A549 (cell line): ENCODE measurements at regions not wholly inside any gene's neighbourhood (a gene's known extent, or its start where the extent isn't known, plus 50 kb on each side); places are given as distances from the start of the nearest gene placed in this dataset.

Source experiments
- EP300 ChIP-seq, 2 experiments: fragments of >200 bp; sonication (Bioruptor Twin); formaldehyde crosslinking; IDR thresholded peaks; 2 replicates in 1 of 2; 3 replicates in 1 of 2; pipeline ENCODE4 v1.6.1; 2016 to 2017
- HEYL ChIP-seq: fragments of 250-450 bp; sonication (Bioruptor Pico); IDR thresholded peaks from 2 replicates; pipeline ENCODE4 v1.8.0; 2021; ENCODE audit warnings: mild to moderate bottlenecking, moderate library complexity
- KDM1A ChIP-seq: fragments of 200-600 bp; sonication (generic); IDR thresholded peaks from 2 replicates; pipeline ENCODE4 v1.6.1; 2016; ENCODE audit warnings: low read depth, mild to moderate bottlenecking
- MAZ ChIP-seq: fragments of 150-350 bp; IDR thresholded peaks from 2 replicates; pipeline ENCODE4 v1.6.1; 2014; ENCODE audit warnings: antibody characterized with exemption, low read depth, low read length, borderline replicate concordance
- POLR2A ChIP-seq: IDR thresholded peaks from 2 replicates; pipeline ENCODE4 v1.6.1; 2012; ENCODE audit warnings: mild to moderate bottlenecking, low read length
- ZFP36 ChIP-seq: fragments of 450-650 bp; IDR thresholded peaks from 2 replicates; pipeline ENCODE4 v1.6.1; 2014; ENCODE audit warnings: borderline replicate concordance; ENCODE audit not compliant: partially characterized antibody
- ZNF302 ChIP-seq: fragments of 250-450 bp; sonication (Bioruptor Pico); IDR thresholded peaks from 2 replicates; pipeline ENCODE4 v1.9.0; 2021; ENCODE audit warnings: inconsistent platforms, mild to moderate bottlenecking, moderate library complexity
- TF ChIP-seq, protein P1 (sequence below): fragments of >200 bp; sonication (Bioruptor Twin); formaldehyde crosslinking; IDR thresholded peaks from 3 replicates; pipeline ENCODE4 v1.5.1; 2016
- TF ChIP-seq, protein P2 (sequence below): IDR thresholded peaks from 2 replicates; pipeline ENCODE4 v1.6.1; 2012
- TF ChIP-seq, protein P3 (sequence below): IDR thresholded peaks from 2 replicates; pipeline ENCODE4 v1.6.1; 2012

GRCh38 chr16:51636920-51637769 is 486.1 kb upstream of the SALL1 start:
- TF ChIP-seq, protein P1, sequence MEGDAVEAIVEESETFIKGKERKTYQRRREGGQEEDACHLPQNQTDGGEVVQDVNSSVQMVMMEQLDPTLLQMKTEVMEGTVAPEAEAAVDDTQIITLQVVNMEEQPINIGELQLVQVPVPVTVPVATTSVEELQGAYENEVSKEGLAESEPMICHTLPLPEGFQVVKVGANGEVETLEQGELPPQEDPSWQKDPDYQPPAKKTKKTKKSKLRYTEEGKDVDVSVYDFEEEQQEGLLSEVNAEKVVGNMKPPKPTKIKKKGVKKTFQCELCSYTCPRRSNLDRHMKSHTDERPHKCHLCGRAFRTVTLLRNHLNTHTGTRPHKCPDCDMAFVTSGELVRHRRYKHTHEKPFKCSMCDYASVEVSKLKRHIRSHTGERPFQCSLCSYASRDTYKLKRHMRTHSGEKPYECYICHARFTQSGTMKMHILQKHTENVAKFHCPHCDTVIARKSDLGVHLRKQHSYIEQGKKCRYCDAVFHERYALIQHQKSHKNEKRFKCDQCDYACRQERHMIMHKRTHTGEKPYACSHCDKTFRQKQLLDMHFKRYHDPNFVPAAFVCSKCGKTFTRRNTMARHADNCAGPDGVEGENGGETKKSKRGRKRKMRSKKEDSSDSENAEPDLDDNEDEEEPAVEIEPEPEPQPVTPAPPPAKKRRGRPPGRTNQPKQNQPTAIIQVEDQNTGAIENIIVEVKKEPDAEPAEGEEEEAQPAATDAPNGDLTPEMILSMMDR = no peak
- TF ChIP-seq HEYL (CRISPR knock-in tag) = no peak
- no peak for TF ChIP-seq POLR2A
- TF ChIP-seq, protein P2, sequence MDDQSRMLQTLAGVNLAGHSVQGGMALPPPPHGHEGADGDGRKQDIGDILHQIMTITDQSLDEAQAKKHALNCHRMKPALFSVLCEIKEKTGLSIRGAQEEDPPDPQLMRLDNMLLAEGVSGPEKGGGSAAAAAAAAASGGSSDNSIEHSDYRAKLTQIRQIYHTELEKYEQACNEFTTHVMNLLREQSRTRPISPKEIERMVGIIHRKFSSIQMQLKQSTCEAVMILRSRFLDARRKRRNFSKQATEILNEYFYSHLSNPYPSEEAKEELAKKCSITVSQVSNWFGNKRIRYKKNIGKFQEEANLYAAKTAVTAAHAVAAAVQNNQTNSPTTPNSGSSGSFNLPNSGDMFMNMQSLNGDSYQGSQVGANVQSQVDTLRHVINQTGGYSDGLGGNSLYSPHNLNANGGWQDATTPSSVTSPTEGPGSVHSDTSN = no peak
- TF ChIP-seq KDM1A = no peak
- TF ChIP-seq ZNF302 (CRISPR knock-in tag) = no peak
- TF ChIP-seq, protein P3, sequence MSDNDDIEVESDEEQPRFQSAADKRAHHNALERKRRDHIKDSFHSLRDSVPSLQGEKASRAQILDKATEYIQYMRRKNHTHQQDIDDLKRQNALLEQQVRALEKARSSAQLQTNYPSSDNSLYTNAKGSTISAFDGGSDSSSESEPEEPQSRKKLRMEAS = no peak
- TF ChIP-seq EP300 (IDR thresholded peaks at IDR 0.05) = no peak
- no peak for TF ChIP-seq MAZ
- TF ChIP-seq ZFP36 = no peak
